ENCODE measurements at regions not wholly inside any gene's neighbourhood (a gene's known extent, or its start where the extent isn't known, plus 50 kb on each side); places are given as distances from the start of the nearest gene placed in this dataset.

DNA sequence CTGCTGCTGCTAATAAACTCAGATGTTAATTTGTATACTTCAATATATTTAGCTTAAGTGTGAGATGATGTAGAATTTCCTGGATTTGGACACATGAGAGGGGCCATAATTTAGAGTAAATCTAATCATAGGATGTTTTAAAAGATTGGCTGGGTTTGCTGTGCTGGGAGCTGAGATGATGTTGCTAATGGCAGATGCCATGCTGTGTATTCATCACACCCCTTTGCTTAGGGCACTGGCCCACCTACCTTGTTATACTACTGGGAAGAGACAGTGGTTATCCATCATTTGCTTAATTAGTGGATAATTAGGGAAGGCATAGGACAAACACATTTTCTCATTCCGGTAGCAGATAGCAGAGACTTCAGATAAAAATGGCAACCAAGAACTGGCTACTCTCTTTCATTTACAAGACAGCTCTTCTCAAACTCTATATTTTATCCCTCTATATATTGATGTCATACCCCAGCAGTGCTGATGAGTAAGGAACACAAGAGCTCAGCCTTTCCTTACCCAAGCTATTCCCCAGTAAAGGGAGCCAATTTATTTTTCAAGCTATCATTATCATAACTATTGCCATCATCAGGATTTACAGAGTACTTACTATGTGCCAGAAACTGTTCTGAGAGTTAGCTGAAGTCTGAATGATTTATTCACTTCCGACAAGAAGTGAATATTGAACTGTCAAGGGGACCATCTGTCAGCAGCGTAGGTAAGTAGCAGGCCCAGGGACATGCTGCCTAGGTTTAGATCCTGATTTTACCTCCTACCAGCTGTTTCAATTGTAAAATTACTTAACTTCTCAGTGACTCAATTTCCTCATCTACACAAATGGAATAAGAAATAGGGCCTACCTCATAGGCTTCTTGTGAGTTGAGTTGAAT, 204.6 kb upstream of the FLRT2 start:
- WGBS, 2 donors: 91 to 92% methylated on average over 3 of the region's 3 CpGs

GRCh38 chr14:85332401-85332800, 197.5 kb upstream of the FLRT2 start:
- no peak for DNase-seq (ENCODE audit: low spot score in 2 of 2)
- H3K4me3 ChIP-seq (ENCODE audit: low read depth, poor library complexity, severe bottlenecking): no peak overlapping the region
- TF ChIP-seq POLR2A (IDR thresholded peaks at IDR 0.05): no peak
- TF ChIP-seq, protein P1, sequence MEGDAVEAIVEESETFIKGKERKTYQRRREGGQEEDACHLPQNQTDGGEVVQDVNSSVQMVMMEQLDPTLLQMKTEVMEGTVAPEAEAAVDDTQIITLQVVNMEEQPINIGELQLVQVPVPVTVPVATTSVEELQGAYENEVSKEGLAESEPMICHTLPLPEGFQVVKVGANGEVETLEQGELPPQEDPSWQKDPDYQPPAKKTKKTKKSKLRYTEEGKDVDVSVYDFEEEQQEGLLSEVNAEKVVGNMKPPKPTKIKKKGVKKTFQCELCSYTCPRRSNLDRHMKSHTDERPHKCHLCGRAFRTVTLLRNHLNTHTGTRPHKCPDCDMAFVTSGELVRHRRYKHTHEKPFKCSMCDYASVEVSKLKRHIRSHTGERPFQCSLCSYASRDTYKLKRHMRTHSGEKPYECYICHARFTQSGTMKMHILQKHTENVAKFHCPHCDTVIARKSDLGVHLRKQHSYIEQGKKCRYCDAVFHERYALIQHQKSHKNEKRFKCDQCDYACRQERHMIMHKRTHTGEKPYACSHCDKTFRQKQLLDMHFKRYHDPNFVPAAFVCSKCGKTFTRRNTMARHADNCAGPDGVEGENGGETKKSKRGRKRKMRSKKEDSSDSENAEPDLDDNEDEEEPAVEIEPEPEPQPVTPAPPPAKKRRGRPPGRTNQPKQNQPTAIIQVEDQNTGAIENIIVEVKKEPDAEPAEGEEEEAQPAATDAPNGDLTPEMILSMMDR (IDR thresholded peaks at IDR 0.05): no peak
- intact Hi-C loops (cut with DNase I; ENCODE audit: low total_unique reads): no loop called here
- WGBS, 2 donors: 23 to 24% methylated on average over 1 of the region's 1 CpG

More for the DNA sequence above, 204.6 kb upstream of the FLRT2 start:
- no peak overlapping the region for H3K4me3 ChIP-seq (ENCODE audit: low read depth, poor library complexity, severe bottlenecking)
- intact Hi-C loops (cut with DNase I; ENCODE audit: low total_unique reads): no loop called here
- TF ChIP-seq, protein P1 (IDR thresholded peaks at IDR 0.05): no peak
- TF ChIP-seq POLR2A (IDR thresholded peaks at IDR 0.05): no peak
- DNase-seq (ENCODE audit: low spot score in 2 of 2): no peak

DNA sequence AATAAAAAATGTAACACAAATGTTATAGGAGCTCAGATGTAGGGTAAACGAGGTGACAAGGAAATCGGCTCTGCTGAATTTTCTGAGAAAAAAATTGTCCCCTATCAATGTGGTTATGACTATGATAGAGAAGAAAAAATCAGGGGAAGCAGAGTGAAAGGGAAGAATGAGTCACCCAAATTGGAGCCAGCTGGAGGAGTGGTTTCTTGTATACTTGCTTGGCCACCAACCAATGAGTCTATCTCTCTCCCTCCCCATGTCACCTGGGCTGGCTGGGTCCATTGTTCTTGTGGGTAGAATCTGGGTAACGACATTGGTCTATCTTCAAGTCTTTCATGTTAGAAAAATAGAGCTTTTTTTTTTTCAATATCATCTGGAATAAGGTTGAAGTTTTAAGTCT, 196.6 kb upstream of the FLRT2 start:
- 42 to 56% methylated on average over 3 of the region's 3 CpGs for WGBS, 2 donors
- TF ChIP-seq POLR2A (IDR thresholded peaks at IDR 0.05): no peak
- TF ChIP-seq, protein P1 (IDR thresholded peaks at IDR 0.05): no peak
- intact Hi-C loops (cut with DNase I; ENCODE audit: low total_unique reads): no loop called here
- H3K4me3 ChIP-seq (ENCODE audit: low read depth, poor library complexity, severe bottlenecking): no peak overlapping the region
- no peak for DNase-seq (ENCODE audit: low spot score in 2 of 2)

DNA sequence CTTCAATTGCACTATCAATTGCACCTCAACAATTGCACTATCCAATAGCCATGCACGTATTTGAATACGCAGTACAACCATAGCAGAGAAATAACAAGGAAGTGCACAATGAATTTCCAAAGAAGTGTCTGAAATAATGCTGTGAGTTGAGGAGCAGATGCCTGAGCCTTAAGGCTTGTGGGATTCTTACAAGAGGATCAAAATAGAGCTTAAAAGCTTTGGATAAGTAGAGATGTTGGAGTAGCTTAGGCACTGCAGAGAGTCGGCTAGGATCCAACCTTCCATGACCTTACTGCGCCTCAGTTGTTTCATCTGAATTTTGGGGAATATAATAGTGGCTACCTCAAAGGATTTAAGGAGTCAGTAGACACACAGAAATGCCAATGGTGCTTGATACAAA, 196.1 kb upstream of the FLRT2 start:
- no peak for DNase-seq (ENCODE audit: low spot score in 2 of 2)
- intact Hi-C loops (cut with DNase I; ENCODE audit: low total_unique reads): no loop called here
- TF ChIP-seq POLR2A (IDR thresholded peaks at IDR 0.05): no peak
- TF ChIP-seq, protein P1 (IDR thresholded peaks at IDR 0.05): no peak
- H3K4me3 ChIP-seq (ENCODE audit: low read depth, poor library complexity, severe bottlenecking): no peak overlapping the region
- WGBS, 2 donors: 94 to 97% methylated on average over 4 of the region's 4 CpGs

DNA sequence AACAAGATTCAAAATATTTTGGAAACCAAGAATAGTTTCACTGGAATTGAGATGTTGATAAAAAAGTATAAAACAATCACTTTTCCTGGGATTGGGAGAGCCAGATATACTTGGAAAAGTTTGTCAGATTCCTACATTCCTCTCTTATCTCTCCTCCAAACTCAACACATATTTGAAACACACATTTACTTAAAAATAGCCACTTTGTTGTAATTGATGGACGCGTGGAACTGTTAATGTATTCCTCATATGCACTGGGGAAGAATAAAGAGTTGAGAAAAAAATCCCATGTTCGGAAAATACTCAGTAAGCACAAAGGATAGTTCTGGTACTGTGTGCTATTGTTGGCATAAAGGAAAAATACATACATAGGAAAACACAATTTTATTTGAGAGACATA, 195.6 kb upstream of the FLRT2 start:
- H3K4me3 ChIP-seq (ENCODE audit: low read depth, poor library complexity, severe bottlenecking): no peak overlapping the region
- DNase-seq (ENCODE audit: low spot score in 2 of 2): no peak
- TF ChIP-seq, protein P1 (IDR thresholded peaks at IDR 0.05): no peak
- no peak for TF ChIP-seq POLR2A (IDR thresholded peaks at IDR 0.05)
- 90 to 91% methylated on average over 3 of the region's 3 CpGs for WGBS, 2 donors
- intact Hi-C loops (cut with DNase I; ENCODE audit: low total_unique reads): no loop called here
